AG10803 (cell line): ENCODE measurements at regions not wholly inside any gene's neighbourhood (a gene's known extent, or its start where the extent isn't known, plus 50 kb on each side); places are given as distances from the start of the nearest gene placed in this dataset.
"Not testable (repeated sequence)": the region's sequence is repeated elsewhere in the genome, so short reads cannot be mapped to it uniquely, and the experiment has no call there.

Experiments
- DNase-seq: peaks from one replicate; pipeline ENCODE4 v3.0.0; 2010; ENCODE audit warnings: low read depth
- H3K4me3 ChIP-seq: 2 replicates; pipeline ENCODE4 v1.5.1; 2011; ENCODE audit warnings: mild to moderate bottlenecking, low read length, control low read depth
- TF ChIP-seq, protein P1 (sequence below): conservative IDR thresholded peaks from 2 replicates; pipeline ENCODE4 v1.5.1; 2011; ENCODE audit warnings: mild to moderate bottlenecking, low read length, control low read depth, inconsistent platforms

DNA sequence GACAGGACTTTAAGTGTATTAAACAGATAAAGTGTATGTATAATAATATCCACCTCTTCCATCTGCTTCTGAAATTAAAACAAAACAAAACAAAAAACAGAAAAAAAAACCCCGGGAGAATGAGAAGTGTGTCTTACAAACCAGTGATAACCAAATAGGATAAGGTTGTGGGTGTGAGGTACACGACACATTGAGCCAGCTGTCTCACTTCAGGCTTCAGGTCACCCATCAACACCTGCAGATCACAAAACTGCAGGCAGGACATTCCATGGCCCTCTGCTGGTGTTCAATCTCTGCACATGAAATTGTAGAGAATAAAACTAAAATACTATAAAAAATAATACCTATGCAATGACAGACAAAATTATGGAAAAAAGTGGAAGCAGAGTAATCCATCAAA lies 339.9 kb downstream of the SFMBT2 start:
- TF ChIP-seq, protein P1, sequence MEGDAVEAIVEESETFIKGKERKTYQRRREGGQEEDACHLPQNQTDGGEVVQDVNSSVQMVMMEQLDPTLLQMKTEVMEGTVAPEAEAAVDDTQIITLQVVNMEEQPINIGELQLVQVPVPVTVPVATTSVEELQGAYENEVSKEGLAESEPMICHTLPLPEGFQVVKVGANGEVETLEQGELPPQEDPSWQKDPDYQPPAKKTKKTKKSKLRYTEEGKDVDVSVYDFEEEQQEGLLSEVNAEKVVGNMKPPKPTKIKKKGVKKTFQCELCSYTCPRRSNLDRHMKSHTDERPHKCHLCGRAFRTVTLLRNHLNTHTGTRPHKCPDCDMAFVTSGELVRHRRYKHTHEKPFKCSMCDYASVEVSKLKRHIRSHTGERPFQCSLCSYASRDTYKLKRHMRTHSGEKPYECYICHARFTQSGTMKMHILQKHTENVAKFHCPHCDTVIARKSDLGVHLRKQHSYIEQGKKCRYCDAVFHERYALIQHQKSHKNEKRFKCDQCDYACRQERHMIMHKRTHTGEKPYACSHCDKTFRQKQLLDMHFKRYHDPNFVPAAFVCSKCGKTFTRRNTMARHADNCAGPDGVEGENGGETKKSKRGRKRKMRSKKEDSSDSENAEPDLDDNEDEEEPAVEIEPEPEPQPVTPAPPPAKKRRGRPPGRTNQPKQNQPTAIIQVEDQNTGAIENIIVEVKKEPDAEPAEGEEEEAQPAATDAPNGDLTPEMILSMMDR: no peak
- H3K4me3 ChIP-seq: no peak overlapping the region
- DNase-seq: no peak

DNA sequence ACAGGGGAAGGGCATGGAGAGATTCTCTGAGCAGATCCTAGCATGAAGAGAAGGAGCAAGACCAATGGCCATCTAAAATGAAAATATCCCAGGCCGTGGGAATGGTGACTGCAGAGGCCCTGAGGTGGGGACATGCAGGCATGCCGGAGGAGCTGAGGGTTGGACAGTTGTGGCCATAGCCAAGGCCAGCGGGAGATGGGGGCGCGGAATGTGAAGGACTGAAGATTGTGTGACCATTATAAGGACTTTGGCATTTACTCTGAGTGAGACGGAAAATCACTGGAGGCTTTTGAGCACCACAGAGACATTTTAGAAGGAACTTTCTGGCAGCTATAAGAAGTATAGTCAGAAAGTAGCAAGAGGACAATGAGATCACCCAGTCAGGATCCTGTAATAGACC lies 341.1 kb downstream of the SFMBT2 start:
- TF ChIP-seq, protein P1: no peak
- no peak overlapping the region for H3K4me3 ChIP-seq
- no peak for DNase-seq

DNA sequence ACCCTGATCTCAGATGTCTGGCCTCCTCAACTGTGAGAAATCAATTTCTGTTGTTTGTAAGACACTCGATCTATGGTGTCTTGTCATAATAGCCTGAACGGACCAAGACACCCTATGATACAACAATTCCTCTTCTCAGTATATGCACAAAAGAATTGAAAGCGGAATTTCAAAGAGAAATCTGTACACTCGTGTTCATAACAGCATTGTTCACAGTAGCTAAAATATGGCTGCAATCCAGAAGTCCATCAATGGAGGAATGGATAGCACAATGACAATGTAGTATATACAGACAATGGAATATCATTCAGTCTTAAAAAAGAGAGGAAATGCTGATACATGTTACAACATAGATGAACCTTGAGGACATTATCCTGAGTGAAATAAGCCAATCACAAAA lies 354.6 kb downstream of the SFMBT2 start:
- no peak for DNase-seq

DNA sequence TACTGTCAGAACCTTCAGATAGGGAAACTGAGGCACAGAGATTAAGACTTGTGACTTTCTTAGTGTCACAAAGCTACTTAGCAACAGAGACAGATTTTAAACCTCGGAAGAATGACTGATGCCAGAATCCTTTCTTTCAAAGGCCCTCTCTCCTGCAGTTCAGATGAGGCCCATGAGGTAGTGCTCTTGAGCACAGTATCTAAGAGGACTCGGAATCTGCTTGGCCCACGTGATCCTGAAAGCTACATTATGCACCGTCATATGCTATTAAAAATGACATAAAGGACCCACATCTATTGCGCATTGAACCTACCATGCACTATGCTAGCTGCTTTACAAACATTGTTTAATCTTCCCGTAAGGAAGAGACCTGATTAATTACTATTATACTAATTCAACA lies 355.9 kb downstream of the SFMBT2 start:
- no peak for DNase-seq
- H3K4me3 ChIP-seq: no peak overlapping the region
- TF ChIP-seq, protein P1: no peak

More for the DNA sequence above, 354.6 kb downstream of the SFMBT2 start:
- TF ChIP-seq, protein P1: no peak
- H3K4me3 ChIP-seq: no peak overlapping the region

DNA sequence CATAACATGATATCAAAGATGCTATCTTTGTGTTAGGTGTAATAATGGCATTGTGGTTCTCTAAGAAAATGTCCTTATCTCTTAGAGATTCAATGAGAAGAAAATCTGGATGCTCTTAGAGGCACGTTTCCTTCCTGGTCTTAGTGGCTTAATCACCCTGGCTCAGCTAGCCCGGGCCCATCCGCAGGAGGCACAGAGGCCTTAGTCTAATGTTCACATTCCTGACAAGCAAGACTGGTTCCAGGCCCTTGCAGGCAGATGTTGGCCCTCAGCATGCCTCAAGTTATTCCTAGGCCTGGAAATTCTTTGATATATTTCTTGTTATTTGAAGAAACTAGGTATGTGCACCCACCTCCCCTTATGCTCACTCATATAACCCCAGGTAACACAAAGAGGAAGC lies 357.6 kb downstream of the SFMBT2 start:
- no peak for DNase-seq
- H3K4me3 ChIP-seq: no peak overlapping the region
- TF ChIP-seq, protein P1: no peak

DNA sequence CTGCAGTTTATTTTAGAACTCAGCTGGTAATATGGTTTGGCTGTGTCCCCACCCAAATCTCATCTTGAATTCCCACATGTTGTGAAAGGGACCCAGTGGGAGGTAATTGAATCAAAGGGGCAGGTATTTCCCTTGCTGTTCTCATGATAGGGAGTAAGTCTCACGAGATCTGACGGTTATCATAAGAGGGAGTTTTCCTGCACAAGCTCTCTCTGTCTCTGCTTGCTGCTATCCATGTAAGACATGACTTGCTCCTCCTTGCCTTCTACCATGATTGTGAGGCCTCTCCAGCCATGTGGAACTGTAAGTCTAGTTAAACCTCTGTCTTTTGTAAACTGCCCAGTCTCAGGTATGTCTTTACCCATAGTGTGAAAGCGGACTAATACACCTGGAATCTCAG lies 360.8 kb downstream of the SFMBT2 start:
- H3K4me3 ChIP-seq, DNase-seq: not testable (repeated sequence)

DNA sequence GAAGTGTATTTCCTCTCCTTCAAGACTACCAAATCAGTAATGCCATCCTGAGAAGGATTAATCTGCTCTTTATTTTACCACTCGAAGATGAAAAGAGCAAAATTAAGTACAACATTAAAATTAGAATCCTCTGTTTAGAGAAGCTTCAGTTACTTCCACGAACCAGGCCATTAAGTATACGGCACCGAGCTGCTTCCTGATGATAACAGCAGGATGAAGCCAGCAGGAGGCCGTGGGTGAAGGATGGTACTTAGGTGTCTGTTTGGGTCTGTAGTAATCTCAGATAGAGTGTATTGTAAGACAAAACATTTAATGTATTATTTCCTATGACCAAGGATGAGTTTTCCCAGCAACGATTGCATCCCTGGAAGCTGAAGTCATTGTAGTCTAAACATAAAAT lies 362.8 kb downstream of the SFMBT2 start:
- TF ChIP-seq, protein P1: no peak
- H3K4me3 ChIP-seq: no peak overlapping the region
- DNase-seq: no peak

DNA sequence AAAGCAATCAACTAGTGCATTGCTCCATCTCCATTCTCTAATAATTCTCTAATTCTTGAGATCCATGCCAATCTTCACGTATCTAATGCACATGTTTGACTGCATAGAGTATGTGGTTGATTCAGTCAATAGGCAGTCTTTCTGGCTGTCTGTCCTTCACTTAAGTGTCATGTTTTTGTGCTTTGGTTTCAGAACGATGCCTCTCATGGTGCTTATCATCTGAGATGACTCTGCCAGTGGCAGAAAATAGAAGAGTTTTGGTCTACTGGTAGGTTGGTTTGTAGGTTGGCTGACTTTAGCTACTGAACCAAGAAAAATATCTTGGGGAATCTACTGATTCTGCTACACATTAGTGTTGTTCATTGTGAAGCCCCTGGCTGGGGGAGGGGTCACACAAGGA lies 364.2 kb downstream of the SFMBT2 start:
- DNase-seq: no peak
- H3K4me3 ChIP-seq: no peak overlapping the region
- TF ChIP-seq, protein P1: no peak
